ENCODE measurements at regions not wholly inside any gene's neighbourhood (a gene's known extent, or its start where the extent isn't known, plus 50 kb on each side); places are given as distances from the start of the nearest gene placed in this dataset.

GRCh38 chr3:34584971-34585370 lies 786.5 kb downstream of the PDCD6IP start (continued):
- no peak for TF ChIP-seq CTCF (conservative IDR thresholded peaks at IDR 0.05; ENCODE audit: low read depth in 2 of 2)
- no peak for TF ChIP-seq STAT1 (IDR thresholded peaks at IDR 0.05; ENCODE audit: unreplicated experiment)
- TF ChIP-seq, protein P1, sequence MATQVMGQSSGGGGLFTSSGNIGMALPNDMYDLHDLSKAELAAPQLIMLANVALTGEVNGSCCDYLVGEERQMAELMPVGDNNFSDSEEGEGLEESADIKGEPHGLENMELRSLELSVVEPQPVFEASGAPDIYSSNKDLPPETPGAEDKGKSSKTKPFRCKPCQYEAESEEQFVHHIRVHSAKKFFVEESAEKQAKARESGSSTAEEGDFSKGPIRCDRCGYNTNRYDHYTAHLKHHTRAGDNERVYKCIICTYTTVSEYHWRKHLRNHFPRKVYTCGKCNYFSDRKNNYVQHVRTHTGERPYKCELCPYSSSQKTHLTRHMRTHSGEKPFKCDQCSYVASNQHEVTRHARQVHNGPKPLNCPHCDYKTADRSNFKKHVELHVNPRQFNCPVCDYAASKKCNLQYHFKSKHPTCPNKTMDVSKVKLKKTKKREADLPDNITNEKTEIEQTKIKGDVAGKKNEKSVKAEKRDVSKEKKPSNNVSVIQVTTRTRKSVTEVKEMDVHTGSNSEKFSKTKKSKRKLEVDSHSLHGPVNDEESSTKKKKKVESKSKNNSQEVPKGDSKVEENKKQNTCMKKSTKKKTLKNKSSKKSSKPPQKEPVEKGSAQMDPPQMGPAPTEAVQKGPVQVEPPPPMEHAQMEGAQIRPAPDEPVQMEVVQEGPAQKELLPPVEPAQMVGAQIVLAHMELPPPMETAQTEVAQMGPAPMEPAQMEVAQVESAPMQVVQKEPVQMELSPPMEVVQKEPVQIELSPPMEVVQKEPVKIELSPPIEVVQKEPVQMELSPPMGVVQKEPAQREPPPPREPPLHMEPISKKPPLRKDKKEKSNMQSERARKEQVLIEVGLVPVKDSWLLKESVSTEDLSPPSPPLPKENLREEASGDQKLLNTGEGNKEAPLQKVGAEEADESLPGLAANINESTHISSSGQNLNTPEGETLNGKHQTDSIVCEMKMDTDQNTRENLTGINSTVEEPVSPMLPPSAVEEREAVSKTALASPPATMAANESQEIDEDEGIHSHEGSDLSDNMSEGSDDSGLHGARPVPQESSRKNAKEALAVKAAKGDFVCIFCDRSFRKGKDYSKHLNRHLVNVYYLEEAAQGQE (IDR thresholded peaks at IDR 0.05; ENCODE audit: unreplicated experiment) = no peak

- H3K36me3 ChIP-seq (ENCODE audit: insufficient read depth) = no peaks in the 10 kb centered on the region
- no peaks in the 10 kb centered on the region for H3K4me1 ChIP-seq (ENCODE audit: insufficient read depth)
- peaks cover 11% of the 10 kb centered on the region for H3K9me2 ChIP-seq (ENCODE audit: insufficient read depth)
- H3K79me2 ChIP-seq (replicated peaks; ENCODE audit: insufficient read depth) = no peaks in the 10 kb centered on the region
- DNase-seq (ENCODE audit: low spot score) (no peak), ATAC-seq (no peak)
- Mint-ChIP-seq H3K9me3 (peaks cover 11% of the 10 kb centered on the region), H3K4me1 (no peaks in the 10 kb centered on the region), H3K27ac (no peak overlapping the region), H3K27me3 (ENCODE audit: insufficient read depth, low read depth, poor library complexity) (no peaks in the 10 kb centered on the region), H3K4me3 (no peak overlapping the region), H3K36me3 (ENCODE audit: low read depth) (peaks cover 4% of the 10 kb centered on the region; the same call in 1 of the 3 replicates)
- H4K20me1 ChIP-seq (replicated peaks; ENCODE audit: insufficient read depth) = no peaks in the 10 kb centered on the region
- no peaks in the 10 kb centered on the region for H3K27me3 ChIP-seq (ENCODE audit: insufficient read depth)
- H3F3A ChIP-seq (replicated peaks; ENCODE audit: low read depth) = no peaks in the 10 kb centered on the region
- H2AFZ ChIP-seq = no peak overlapping the region
- no peak for TF ChIP-seq ZNF331 (CRISPR knock-in tag; IDR thresholded peaks at IDR 0.05; ENCODE audit: low read depth)
- TF ChIP-seq, protein P1 (IDR thresholded peaks at IDR 0.05; ENCODE audit: unreplicated experiment) = no peak
- TF ChIP-seq CREB1 (CRISPR knock-in tag; IDR thresholded peaks at IDR 0.05; ENCODE audit: low read depth) = no peak
- TF ChIP-seq POLR2AphosphoS5 (IDR thresholded peaks at IDR 0.05; ENCODE audit: low read depth) = no peak
- TF ChIP-seq CTCF (conservative IDR thresholded peaks at IDR 0.05; ENCODE audit: low read depth in 2 of 2) = no peak
- no peak for TF ChIP-seq EZH2phosphoT487 (IDR thresholded peaks at IDR 0.05; ENCODE audit: unreplicated experiment)
- no peak overlapping the region for H3K4me2 ChIP-seq
- H3K4me3 ChIP-seq = no peak overlapping the region
- H3K27ac ChIP-seq (ENCODE audit: low read depth) = no peak overlapping the region
Measured at GRCh38 chr3:34599595-34599994, 801.2 kb downstream of the PDCD6IP start.

Measured in GM23338 (cell line).